GM18511 (cell line): ENCODE measurements at regions not wholly inside any gene's neighbourhood (a gene's known extent, or its start where the extent isn't known, plus 50 kb on each side); places are given as distances from the start of the nearest gene placed in this dataset.
"Not testable (repeated sequence)": the region's sequence is repeated elsewhere in the genome, so short reads cannot be mapped to it uniquely, and the experiment has no call there.

Experiments
- ATAC-seq: cut with Tn5 transposase; IDR thresholded peaks from one replicate; pipeline ENCODE4 v1.9.1; 2021; ENCODE audit warnings: mild to moderate bottlenecking, moderate library complexity; ENCODE audit not compliant: unreplicated experiment

- no peak for ATAC-seq
These were observed 51.2 kb upstream of the MEX3C start for GRCh38 chr18:51248685-51249084.

DNA sequence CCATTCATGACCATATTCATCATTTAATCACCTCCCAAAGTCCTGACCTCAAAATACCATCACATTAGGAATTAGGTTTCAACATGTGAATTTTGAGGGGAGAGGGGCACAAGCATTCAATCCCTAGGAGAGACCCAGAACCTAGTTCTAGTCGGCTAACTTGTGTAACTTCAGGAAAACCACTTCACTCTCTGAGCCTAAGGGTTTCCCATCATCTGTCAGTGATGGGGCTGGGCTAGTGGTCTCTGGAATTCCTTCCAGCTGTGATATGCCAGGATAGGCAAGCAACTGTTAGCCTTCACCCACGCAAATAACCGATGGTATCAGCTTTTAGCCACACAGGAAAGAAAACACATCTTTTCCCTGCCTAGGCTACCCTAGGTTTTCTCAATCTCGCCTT, 52.5 kb upstream of the MEX3C start:
- ATAC-seq = no peak

DNA sequence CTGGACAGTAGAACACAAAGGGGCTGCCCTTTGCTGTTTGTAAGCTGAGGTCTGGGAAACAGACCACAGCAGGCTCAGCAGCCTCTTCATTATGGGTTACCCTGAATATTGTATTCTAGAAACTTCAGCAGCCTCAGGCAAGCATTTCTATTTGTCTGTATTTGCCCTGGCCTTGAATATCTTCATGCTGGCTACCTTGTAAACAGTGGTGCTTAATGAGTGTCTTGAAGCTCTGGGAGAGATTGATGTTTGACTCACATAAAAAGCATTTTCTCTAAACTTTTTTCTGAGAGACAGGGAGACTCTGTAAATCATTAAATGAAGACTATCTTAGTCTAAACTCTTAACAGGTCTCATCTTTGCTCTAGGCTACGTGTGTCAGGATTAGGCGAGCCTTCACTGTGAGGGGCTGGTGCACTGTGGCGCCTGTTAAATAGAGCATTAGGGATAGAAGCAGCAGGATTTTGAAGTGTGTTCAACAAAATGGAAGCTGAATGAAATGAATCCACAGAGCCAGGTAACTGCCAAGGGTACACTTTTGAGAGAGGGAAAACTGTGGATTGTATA, 53.1 kb upstream of the MEX3C start:
- no peak for ATAC-seq

GRCh38 chr18:51251625-51252024, 54.1 kb upstream of the MEX3C start:
- peak; percentile 100 for ATAC-seq

DNA sequence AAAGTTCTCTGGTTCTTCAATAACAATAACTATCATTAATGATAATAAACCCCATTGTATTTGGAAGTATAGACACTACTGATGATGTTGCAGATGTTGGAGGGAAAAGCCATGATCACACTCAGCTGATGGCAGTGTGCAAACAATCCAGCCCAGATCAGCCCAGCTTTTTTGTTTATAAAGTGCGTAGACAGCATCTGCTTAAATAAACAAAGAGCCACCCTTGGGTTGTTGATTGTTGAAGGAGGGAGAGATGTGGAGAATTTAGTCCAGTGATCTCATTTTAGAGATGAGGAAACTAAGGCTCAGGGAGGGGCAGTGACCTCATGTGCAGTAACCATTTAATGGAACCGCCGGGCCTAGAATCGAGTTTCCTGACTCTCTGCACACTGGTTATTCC, 56.0 kb upstream of the MEX3C start:
- no peak for ATAC-seq

GRCh38 chr18:51255693-51256092, 58.2 kb upstream of the MEX3C start:
- ATAC-seq = no peak

DNA sequence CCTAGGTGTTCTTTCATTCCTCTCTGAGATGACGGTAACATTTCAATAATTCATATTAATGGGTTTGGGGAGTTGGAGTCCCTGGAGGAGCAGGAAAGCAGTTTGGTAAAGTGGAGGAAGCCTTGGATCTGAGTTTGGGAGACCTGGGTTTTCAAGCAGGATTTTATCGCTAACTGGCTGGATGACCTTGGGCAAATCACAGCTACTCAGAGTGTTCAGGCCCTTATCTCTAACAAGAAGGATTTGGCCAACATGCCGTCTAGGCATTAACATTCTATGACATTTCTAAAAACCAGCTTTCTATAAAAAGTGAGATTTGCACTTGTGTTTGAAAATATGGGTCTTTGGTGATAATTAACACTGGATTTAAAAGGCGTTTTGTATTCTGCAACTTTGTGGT, 59.7 kb upstream of the MEX3C start:
- ATAC-seq = no peak

DNA sequence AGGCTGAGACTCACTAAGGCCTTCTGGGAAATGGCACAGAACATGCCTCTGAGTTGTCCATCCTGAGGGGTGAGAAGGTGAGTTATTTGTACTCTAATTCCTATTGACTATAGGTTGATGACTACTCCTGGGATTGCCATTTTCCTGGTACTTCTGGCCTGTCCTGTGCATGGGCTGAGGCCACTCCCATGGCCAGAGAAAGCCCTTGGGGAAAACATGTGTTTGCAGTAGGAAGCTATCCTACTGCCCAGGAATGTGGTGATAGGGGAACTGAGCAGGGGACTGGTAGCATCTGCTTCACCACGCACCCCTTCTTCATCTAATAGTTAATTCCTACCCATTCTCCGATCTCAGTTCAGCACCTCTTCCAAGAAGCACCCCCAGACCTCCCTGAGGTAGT, 62.6 kb upstream of the MEX3C start:
- no peak for ATAC-seq

DNA sequence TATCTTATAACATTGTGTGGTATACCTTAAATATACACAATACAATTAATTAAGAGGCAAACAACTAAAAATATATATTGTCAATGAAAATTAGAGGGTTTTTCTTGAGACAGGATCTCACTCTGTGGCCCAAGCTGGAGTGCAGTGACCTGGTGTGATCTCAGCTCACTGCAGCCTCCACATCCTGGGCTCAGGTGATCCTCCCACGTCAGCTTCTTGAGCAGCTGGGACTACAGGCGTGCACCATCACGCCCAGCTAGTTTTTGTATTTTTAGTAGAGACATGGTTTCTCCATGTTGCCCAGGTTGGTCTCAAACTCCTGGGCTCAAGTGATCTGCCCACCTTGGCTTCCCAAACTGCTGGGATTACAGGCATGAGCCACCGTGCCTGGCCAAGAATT, 68.6 kb upstream of the MEX3C start:
- not testable (repeated sequence) for ATAC-seq

DNA sequence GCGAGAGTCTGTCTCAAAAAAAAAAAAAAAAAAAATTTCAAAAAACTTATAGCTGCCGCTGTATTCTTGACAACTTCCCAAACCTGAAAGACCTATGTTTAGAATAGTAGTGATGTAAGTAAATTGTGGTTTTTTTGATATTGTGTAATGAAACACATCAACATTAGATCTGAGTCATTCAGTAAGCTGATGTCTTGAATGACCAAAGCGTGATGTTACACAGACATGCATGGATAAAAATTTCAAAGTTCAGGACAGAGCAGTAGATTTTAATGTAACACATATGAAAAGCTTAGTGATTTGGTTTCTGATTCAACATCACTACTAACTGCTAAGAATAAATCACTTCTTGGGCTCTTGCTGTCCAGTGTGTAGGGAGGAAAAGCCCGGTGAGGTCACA, 69.3 kb upstream of the MEX3C start:
- ATAC-seq = no peak

DNA sequence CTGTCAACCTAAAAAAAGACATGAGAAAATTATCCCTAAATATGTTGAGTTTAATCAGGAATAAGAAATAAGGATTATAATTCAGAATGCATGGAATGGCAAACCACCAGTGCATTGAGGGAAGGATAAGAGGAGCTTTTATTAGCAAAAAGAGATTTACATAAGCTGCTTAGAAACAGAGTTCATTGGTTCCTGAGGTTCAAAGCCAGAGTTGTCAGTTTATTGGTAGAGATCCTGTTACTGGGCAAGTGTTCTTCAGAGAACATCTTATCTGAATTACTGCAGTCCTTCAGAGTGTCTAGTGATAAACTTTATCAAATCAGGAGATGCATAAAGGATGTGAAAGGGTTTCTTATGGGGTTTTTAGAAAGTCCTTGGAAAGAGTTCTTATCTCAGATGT, 76.0 kb upstream of the MEX3C start:
- no peak for ATAC-seq

DNA sequence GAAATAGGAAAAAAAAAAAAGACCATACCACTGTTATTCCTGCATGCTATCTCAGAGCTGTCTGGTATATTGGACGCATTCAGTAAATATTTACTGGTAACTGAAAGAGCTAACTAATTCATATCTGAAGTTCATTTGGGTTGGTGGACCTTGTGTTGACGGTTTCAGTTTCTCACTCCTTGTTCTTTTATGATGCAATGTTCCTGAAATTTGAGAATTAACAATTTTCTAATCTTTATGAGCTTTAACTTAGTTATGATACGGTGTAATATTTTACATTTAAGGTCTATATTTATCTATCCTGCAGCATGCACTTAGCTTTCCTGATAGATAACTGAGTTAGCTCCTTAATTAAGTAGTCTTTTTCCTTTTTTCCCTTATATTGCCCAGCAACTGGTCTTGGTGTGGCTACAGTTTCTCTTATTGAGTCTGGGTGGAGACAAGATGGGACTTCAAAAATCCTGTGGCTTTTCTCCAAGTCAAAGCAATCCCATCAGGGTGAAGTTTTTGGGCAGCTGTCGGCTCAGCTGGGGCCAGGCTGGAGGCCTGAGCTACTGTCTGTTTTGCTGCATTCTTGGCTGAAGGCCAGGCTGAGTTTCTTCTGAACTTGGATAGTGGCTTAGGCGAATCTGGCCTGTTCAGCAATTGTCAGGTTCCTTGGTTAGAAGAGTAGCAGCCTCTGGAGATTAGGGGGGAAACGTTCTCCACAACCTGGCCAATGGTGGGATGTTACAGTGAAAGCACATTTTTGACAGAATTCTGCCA, 78.4 kb upstream of the MEX3C start:
- ATAC-seq = no peak

DNA sequence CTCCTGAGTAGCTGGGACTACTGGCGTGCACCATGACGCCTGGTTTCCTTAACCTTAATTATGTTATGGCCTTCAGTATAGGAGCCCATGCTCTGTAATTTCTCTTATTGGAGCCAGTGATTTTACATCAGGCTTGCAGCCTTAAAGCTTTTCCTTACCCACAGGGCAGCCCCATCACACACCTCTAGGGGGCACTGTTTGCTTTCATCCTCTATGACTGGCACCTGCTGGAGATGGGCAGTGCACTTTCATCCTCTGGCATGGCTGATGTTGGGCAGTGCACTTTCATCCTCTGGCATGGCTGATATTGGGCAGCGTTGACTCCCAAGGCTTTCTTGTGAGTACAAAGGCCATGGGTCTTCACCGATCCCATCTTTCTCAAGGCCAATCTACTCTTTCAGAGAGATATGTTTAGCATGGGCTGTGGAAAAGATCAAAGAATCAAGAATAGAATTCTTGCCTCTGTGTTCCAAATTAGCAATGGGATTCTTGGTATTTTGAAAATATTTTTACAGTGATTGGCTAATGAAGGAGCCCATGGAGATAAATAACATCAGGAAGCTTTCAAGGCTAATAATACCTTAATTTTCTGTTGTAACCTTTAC, 80.7 kb upstream of the MEX3C start:
- no peak for ATAC-seq

DNA sequence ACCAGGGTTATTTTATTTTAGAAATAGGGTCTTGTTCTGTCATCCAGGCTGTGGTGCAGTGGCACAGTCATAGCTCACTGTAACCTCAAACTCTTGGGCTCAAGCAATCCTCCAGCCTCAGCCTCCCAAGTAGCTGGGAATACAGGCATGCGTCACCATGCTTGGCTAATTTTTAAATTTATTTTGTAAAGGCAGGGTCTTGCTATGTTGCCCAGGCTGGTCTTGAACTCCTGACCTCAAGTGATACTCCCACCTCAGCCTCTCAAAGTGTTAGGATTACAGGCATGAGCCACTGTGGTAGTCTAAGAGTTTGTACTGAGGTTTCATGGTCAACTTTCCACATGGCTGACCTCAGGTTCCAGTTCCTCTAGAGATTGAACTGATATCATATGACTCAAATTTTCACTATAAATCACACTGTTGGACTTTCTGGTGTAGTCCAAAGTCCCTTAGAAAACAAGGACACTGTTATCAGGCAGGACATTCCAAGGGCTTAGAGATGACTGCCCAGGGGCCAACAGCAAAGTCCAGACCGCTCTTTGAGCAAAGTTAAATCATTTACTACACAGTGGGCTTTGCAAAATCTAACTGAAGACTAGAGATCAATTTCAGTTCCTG, 82.0 kb upstream of the MEX3C start:
- peak; percentile 90 for ATAC-seq

DNA sequence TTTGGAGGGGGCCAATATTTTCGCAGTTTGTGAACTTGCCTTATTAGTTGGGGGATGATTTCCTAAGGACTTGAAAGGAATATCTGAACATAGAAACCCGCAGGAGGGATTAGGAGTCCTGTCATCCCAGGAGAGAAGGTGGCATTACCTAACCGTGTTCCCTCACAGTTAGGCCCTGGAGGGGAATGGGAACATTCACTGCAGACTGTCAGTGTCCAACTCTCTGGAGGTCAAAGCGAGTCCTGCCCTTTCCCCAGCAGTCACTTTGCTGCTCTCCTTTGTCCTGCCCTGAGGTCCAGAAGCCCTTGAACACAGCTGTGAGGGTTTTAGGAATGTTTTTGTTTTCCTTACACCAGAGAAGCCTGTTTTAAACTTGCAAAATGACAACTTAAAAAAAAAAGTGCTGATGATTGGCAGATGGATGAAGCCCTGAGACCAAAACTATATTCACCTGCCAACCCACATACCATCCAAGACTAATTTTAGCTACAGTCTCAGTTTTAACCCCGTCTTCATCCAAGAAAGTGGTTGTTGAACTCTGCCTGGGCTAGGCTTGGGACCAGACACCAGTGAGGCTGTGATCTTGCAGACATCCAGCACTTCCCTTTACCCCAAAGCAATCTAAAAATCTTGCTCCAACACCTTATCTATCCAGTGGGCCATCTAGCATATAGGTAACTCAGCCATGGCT, 90.5 kb upstream of the MEX3C start:
- ATAC-seq = no peak

GRCh38 chr18:51288582-51288981, 91.1 kb upstream of the MEX3C start:
- ATAC-seq = no peak

DNA sequence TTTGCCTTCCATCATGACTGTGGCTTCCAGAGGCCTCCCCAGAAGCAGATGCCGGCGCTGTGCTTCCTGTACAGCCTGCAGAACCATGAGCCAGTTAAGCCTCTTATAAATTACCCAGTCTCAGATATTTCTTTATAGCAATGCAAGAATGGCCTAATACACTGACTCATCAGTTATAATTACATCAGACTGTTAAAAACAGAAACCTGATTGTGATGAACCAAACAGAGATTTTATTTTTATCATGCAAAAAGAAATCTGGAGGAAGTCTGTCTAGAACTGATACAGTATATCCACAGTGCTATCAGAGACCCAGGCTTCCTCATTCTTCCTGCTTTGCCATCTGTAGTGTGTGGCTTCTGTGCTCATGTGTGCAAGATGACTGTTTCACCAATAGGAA, 93.4 kb upstream of the MEX3C start:
- ATAC-seq = no peak

- ATAC-seq = no peak
These were observed 103.4 kb upstream of the MEX3C start for GRCh38 chr18:51300912-51301311.

GRCh38 chr18:51301376-51301775, 103.9 kb upstream of the MEX3C start:
- no peak for ATAC-seq

GRCh38 chr18:51316677-51317076, 119.2 kb upstream of the MEX3C start:
- ATAC-seq = no peak

GRCh38 chr18:51321696-51322095, 124.2 kb upstream of the MEX3C start:
- no peak for ATAC-seq
